Liver (tissue), 8 donors: ENCODE measurements at regions not wholly inside any gene's neighbourhood (a gene's known extent, or its start where the extent isn't known, plus 50 kb on each side); places are given as distances from the start of the nearest gene placed in this dataset.

Source experiments
- DNase-seq: peaks from one replicate; pipeline ENCODE4 v3.0.0-alpha.2; 2017; ENCODE audit warnings: low spot score
- H3K27ac ChIP-seq, 2 donors: one replicate each; pipeline ENCODE4 v1.7.0; 2013; ENCODE audit warnings: inconsistent platforms in 2 of 2, low read length in 2 of 2, control low read depth in 1 of 2, low read depth in 1 of 2, mild to moderate bottlenecking in 1 of 2
- H3K27me3 ChIP-seq, 4 donors: one replicate each; pipeline versions ENCODE4 v1.6.1 to v1.7.0; 2013; ENCODE audit warnings: low read length in 3 of 4, inconsistent platforms in 1 of 4, mild to moderate bottlenecking in 1 of 4, moderate library complexity in 1 of 4; ENCODE audit not compliant: control insufficient read depth in 4 of 4, insufficient read depth in 4 of 4
- H3K36me3 ChIP-seq, 4 donors: one replicate each; pipeline versions ENCODE4 v1.6.1 to v1.7.0; 2013; ENCODE audit warnings: low read length in 3 of 4, mild to moderate bottlenecking in 3 of 4, low read depth in 1 of 4, moderate library complexity in 1 of 4; ENCODE audit not compliant: control insufficient read depth in 4 of 4, insufficient read depth in 3 of 4
- H3K4me1 ChIP-seq, 4 donors: one replicate each; pipeline versions ENCODE4 v1.6.1 to v1.7.0; 2013; ENCODE audit warnings: low read length in 3 of 4, mild to moderate bottlenecking in 3 of 4, moderate library complexity in 1 of 4; ENCODE audit not compliant: control insufficient read depth in 4 of 4, insufficient read depth in 4 of 4
- H3K4me3 ChIP-seq, 3 donors: one replicate each; pipeline versions ENCODE4 v1.6.1 to v1.7.0; 2013; ENCODE audit warnings: low read length in 3 of 3, control low read depth in 1 of 3, low read depth in 1 of 3, mild to moderate bottlenecking in 1 of 3
- H3K9ac ChIP-seq, 2 donors: one replicate each; pipeline ENCODE4 v1.7.0; 2013; ENCODE audit warnings: low read length in 2 of 2, mild to moderate bottlenecking in 2 of 2, moderate library complexity in 2 of 2, control low read depth in 1 of 2, low read depth in 1 of 2
- H3K9me3 ChIP-seq, 4 donors: one replicate each; pipeline versions ENCODE4 v1.6.1 to v1.7.0; 2013; ENCODE audit warnings: low read length in 3 of 4; ENCODE audit not compliant: control insufficient read depth in 4 of 4
- CTCF ChIP-seq: fragments of 150-350 bp; IDR thresholded peaks from 2 replicates; pipeline ENCODE4 v1.5.1; 2017; ENCODE audit warnings: improper control_type of control experiment, low read depth, low read length; ENCODE audit not compliant: missing input control
- FOXA1 ChIP-seq: IDR thresholded peaks from 2 replicates; pipeline ENCODE4 v1.6.1; 2016; ENCODE audit warnings: antibody characterized with exemption
- FOXA2 ChIP-seq: IDR thresholded peaks from 2 replicates; pipeline ENCODE4 v1.6.1; 2016; ENCODE audit warnings: antibody characterized with exemption
- GABPA ChIP-seq, 2 donors: IDR thresholded peaks in 1 of 2; conservative IDR thresholded peaks in 1 of 2; 2 replicates each; pipeline ENCODE4 v1.6.1; 2016; ENCODE audit warnings: antibody characterized with exemption in 2 of 2, mild to moderate bottlenecking in 1 of 2, moderate library complexity in 1 of 2
- HNF4G ChIP-seq: IDR thresholded peaks from 2 replicates; pipeline ENCODE4 v1.6.1; 2016; ENCODE audit warnings: antibody characterized with exemption
- JUND ChIP-seq, 2 donors: IDR thresholded peaks; 2 replicates each; pipeline ENCODE4 v1.6.1; 2016; ENCODE audit warnings: antibody characterized with exemption in 2 of 2
- NR2F2 ChIP-seq: IDR thresholded peaks from 2 replicates; pipeline ENCODE4 v1.6.1; 2016; ENCODE audit warnings: antibody characterized with exemption
- RAD21 ChIP-seq, 2 donors: IDR thresholded peaks; 2 replicates each; pipeline ENCODE4 v1.6.1; 2016; ENCODE audit warnings: antibody characterized with exemption in 2 of 2, mild to moderate bottlenecking in 2 of 2
- REST ChIP-seq: IDR thresholded peaks from 2 replicates; pipeline ENCODE4 v1.6.1; 2016; ENCODE audit warnings: antibody characterized with exemption, mild to moderate bottlenecking
- RXRA ChIP-seq, 2 donors: IDR thresholded peaks; 2 replicates each; pipeline ENCODE4 v1.6.1; 2017 to 2018; ENCODE audit warnings: antibody characterized with exemption in 2 of 2, mild to moderate bottlenecking in 1 of 2
- SP1 ChIP-seq: IDR thresholded peaks from 2 replicates; pipeline ENCODE4 v1.6.1; 2018; ENCODE audit warnings: antibody characterized with exemption, mild to moderate bottlenecking
- TAF1 ChIP-seq: conservative IDR thresholded peaks from 2 replicates; pipeline ENCODE4 v1.6.1; 2016; ENCODE audit warnings: antibody characterized with exemption, mild to moderate bottlenecking
- YY1 ChIP-seq: IDR thresholded peaks from 2 replicates; pipeline ENCODE4 v1.6.1; 2016; ENCODE audit warnings: antibody characterized with exemption, mild to moderate bottlenecking
- ZBTB33 ChIP-seq: IDR thresholded peaks from 2 replicates; pipeline ENCODE4 v1.6.1; 2016; ENCODE audit warnings: antibody characterized with exemption
- WGBS: extraction: QIAGEN DNeasy Blood & Tissue Kit; methylation state at CpG from one replicate; pipeline ENCODE4 v1.1.7; 2013; 5-methylcytosine and 5-hydroxymethylcytosine counted together
- TF ChIP-seq, protein P1 (sequence below): IDR thresholded peaks from 2 replicates; pipeline ENCODE4 v1.6.1; 2016; ENCODE audit warnings: antibody characterized with exemption
- donor health status: healthy.
- donor health status: healthy.
- donor health status: healthy.
- donor health status: healthy.
- donor health status: healthy.

- no peak for TF ChIP-seq ZBTB33
- TF ChIP-seq RXRA (IDR thresholded peaks at IDR 0.05): no peak
- TF ChIP-seq SP1: no peak
- no peak for TF ChIP-seq FOXA1
- no peak for TF ChIP-seq FOXA2
- no peak for TF ChIP-seq RAD21 (IDR thresholded peaks at IDR 0.05)
Measured at GRCh38 chr21:35965699-35966098, 94.6 kb downstream of the SETD4 start (continued).

GRCh38 chr21:35963920-35964451 is 96.3 kb downstream of the SETD4 start:
- Histone ChIP-seq H3K4me1 (no peaks in the 10 kb centered on the region), H3K9me3 (no peaks in the 10 kb centered on the region), H3K4me3 (no peak overlapping the region), H3K27me3 (peaks cover 0 to 4% (median 2%) of the 10 kb centered on the region in 4 donors), H3K27ac (no peak overlapping the region), H3K9ac (no peak overlapping the region), H3K36me3 (no peaks in the 10 kb centered on the region)
- 83% methylated on average over 9 of the region's 9 CpGs for WGBS
- DNase-seq: no peak
- TF ChIP-seq RXRA (IDR thresholded peaks at IDR 0.05) (no peak), GABPA (IDR thresholded peaks at IDR 0.05 in 1 of 2, conservative IDR thresholded peaks at IDR 0.05 in 1 of 2) (no peak), YY1 (no peak), REST (no peak), CTCF (no peak), FOXA1 (no peak), NR2F2 (no peak)

- TF ChIP-seq ZBTB33 (no peak), TAF1 (no peak), JUND (IDR thresholded peaks at IDR 0.05) (no peak), NR2F2 (no peak), SP1 (no peak), FOXA2 (no peak), REST (no peak), HNF4G (no peak), RAD21 (IDR thresholded peaks at IDR 0.05) (no peak), YY1 (no peak), RXRA (IDR thresholded peaks at IDR 0.05) (no peak)
- TF ChIP-seq, protein P1, sequence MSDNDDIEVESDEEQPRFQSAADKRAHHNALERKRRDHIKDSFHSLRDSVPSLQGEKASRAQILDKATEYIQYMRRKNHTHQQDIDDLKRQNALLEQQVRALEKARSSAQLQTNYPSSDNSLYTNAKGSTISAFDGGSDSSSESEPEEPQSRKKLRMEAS: no peak
- 93% methylated on average over 2 of the region's 2 CpGs for WGBS
- DNase-seq: no peak
- H3K27me3 ChIP-seq: peaks cover 0 to 4% (median 2%) of the 10 kb centered on the region in 4 donors
- no peak overlapping the region for H3K27ac ChIP-seq
- no peak overlapping the region for H3K9ac ChIP-seq
- no peaks in the 10 kb centered on the region for H3K36me3 ChIP-seq
- no peak overlapping the region for H3K4me3 ChIP-seq
- H3K4me1 ChIP-seq: no peaks in the 10 kb centered on the region
- H3K9me3 ChIP-seq: no peaks in the 10 kb centered on the region
Measured at GRCh38 chr21:35962917-35963316, 97.4 kb downstream of the SETD4 start.
